CD14-positive monocyte (primary cell): ENCODE measurements at regions not wholly inside any gene's neighbourhood (a gene's known extent, or its start where the extent isn't known, plus 50 kb on each side); places are given as distances from the start of the nearest gene placed in this dataset.

Experiments
- DNase-seq, 3 donors: peaks; one replicate each; pipeline ENCODE4 v3.0.0-alpha.2; 2011 to 2022
- H2AFZ ChIP-seq: 2 replicates; pipeline ENCODE4 v1.6.0; 2012; ENCODE audit warnings: mild to moderate bottlenecking, low read depth, low read length, inconsistent platforms; ENCODE audit not compliant: insufficient read depth, poor library complexity, severe bottlenecking
- H3K27ac ChIP-seq, 2 donors: 1 replicate in 1 of 2; 2 replicates in 1 of 2; pipeline ENCODE4 v1.5.1; 2012 to 2013; ENCODE audit warnings: low read length in 2 of 2, control low read depth in 1 of 2, inconsistent platforms in 1 of 2, low read depth in 1 of 2, mild to moderate bottlenecking in 1 of 2
- H3K27me3 ChIP-seq, 2 donors: one replicate each; pipeline versions ENCODE4 v1.6.0 to v1.6.1; 2011 to 2013; ENCODE audit warnings: low read length in 2 of 2; ENCODE audit not compliant: control insufficient read depth in 2 of 2, insufficient read depth in 2 of 2
- H3K36me3 ChIP-seq, 2 donors: replicated peaks in 1 of 2; 1 replicate in 1 of 2; 2 replicates in 1 of 2; pipeline versions ENCODE4 v1.5.1 to v1.6.1; 2012 to 2013; ENCODE audit warnings: low read length in 2 of 2, control low read depth in 1 of 2, inconsistent platforms in 1 of 2, mild to moderate bottlenecking in 1 of 2; ENCODE audit not compliant: insufficient read depth in 2 of 2, control insufficient read depth in 1 of 2
- H3K4me1 ChIP-seq, 2 donors: 1 replicate in 1 of 2; 2 replicates in 1 of 2; pipeline versions ENCODE4 v1.5.1 to v1.6.1; 2012 to 2013; ENCODE audit warnings: low read length in 2 of 2, control low read depth in 1 of 2, inconsistent platforms in 1 of 2, mild to moderate bottlenecking in 1 of 2, moderate library complexity in 1 of 2; ENCODE audit not compliant: insufficient read depth in 2 of 2, control insufficient read depth in 1 of 2
- H3K4me2 ChIP-seq: replicated peaks from 2 replicates; pipeline ENCODE3; 2012; ENCODE audit warnings: low read length, moderate library complexity, mild to moderate bottlenecking; ENCODE audit not compliant: poor library complexity, severe bottlenecking; ENCODE audit errors: extremely low read depth
- H3K4me3 ChIP-seq, 3 experiments: fragments of 200-600 bp in 1 of 3; sonication (generic) in 1 of 3; replicated peaks in 1 of 3; 1 replicate in 2 of 3; 2 replicates in 1 of 3; pipeline ENCODE4 v1.5.1; 2011 to 2013; ENCODE audit warnings: low read length in 3 of 3, mild to moderate bottlenecking in 3 of 3, control low read depth in 2 of 3, low read depth in 2 of 3, inconsistent platforms in 1 of 3, moderate library complexity in 1 of 3
- H3K79me2 ChIP-seq: 2 replicates; pipeline ENCODE4 v1.6.0; 2012; ENCODE audit warnings: mild to moderate bottlenecking, control low read depth, inconsistent platforms, low read length, moderate library complexity; ENCODE audit not compliant: insufficient read depth
- H3K9ac ChIP-seq: 2 replicates; pipeline ENCODE4 v1.6.0; 2017; ENCODE audit warnings: low read length, mild to moderate bottlenecking; ENCODE audit not compliant: insufficient read depth, poor library complexity, severe bottlenecking
- H3K9me3 ChIP-seq, 2 donors: replicated peaks in 1 of 2; 1 replicate in 1 of 2; 2 replicates in 1 of 2; pipeline versions ENCODE4 v1.5.1 to v1.6.1; 2012 to 2013; ENCODE audit warnings: low read length in 2 of 2, control low read depth in 1 of 2; ENCODE audit not compliant: control insufficient read depth in 1 of 2, insufficient read depth in 1 of 2
- H4K20me1 ChIP-seq: 2 replicates; pipeline ENCODE4 v1.6.0; 2012; ENCODE audit warnings: mild to moderate bottlenecking, low read length, control low read depth, moderate library complexity; ENCODE audit not compliant: insufficient read depth
- H3K27ac Mint-ChIP-seq, 7 donors: one replicate each; pipeline ENCODE4 v1.8.0; 2020; ENCODE audit warnings: mild to moderate bottlenecking in 7 of 7, mixed read lengths in 7 of 7, moderate library complexity in 6 of 7, inconsistent platforms in 2 of 7
- H3K27me3 Mint-ChIP-seq, 3 donors: one replicate each; pipeline ENCODE4 v1.8.0; 2021 to 2022; ENCODE audit warnings: low read depth in 3 of 3, mild to moderate bottlenecking in 3 of 3, mixed read lengths in 3 of 3, moderate library complexity in 3 of 3, inconsistent platforms in 1 of 3
- H3K36me3 Mint-ChIP-seq, 2 donors: one replicate each; pipeline ENCODE4 v1.8.0; 2020; ENCODE audit warnings: mixed read lengths in 2 of 2, inconsistent platforms in 1 of 2, mild to moderate bottlenecking in 1 of 2
- H3K4me1 Mint-ChIP-seq: one replicate; pipeline ENCODE4 v1.8.0; 2020; ENCODE audit warnings: mild to moderate bottlenecking, mixed read lengths
- H3K4me3 Mint-ChIP-seq, 2 donors: one replicate each; pipeline ENCODE4 v1.8.0; 2020; ENCODE audit warnings: mild to moderate bottlenecking in 2 of 2, mixed read lengths in 2 of 2, moderate library complexity in 1 of 2
- H3K9me3 Mint-ChIP-seq, 7 donors: one replicate each; pipeline ENCODE4 v1.8.0; 2020 to 2022; ENCODE audit warnings: mixed read lengths in 7 of 7, mild to moderate bottlenecking in 6 of 7, moderate library complexity in 6 of 7, inconsistent platforms in 2 of 7
- WGBS: methylation state at CpG from one replicate; pipeline ENCODE4 v1.1.5; 2013; ENCODE audit warnings: missing lambda C conversion rate; ENCODE audit not compliant: insufficient coverage; 5-methylcytosine and 5-hydroxymethylcytosine counted together
- intact Hi-C, 2 donors: fragments of 100-400 bp; cut with micrococcal nuclease; formaldehyde crosslinking; loops; one replicate each; pipeline versions ENCODE4 v1.15.0 to v1.15.1; 2023
- TF ChIP-seq, protein P1 (sequence below): fragments of 200-600 bp; IDR thresholded peaks from one replicate; pipeline ENCODE4 v1.8.0; 2022; ENCODE audit warnings: antibody characterized with exemption, mild to moderate bottlenecking

DNA sequence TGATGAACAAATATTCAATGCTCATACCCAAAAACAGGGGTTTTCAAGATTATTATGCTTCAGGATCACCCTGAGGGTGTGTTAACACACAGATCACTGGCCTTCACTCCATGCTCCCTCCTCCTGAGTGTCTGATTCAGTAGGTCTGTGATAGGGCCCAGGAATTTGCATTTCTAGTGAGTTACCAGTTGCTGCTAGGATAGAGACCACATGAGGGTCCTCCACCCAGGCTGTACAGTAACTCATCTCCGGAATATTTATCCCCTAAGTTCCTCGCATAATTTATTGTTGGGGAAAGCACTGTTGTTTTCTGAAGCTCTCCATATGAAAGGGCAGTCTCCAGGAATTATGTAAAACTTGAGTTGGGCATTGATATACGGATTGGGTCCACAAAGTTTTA lies 1106.6 kb upstream of the B3GALT2 start:
- H3K4me3 ChIP-seq, result no peak overlapping the region
- Mint-ChIP-seq H3K36me3 (no peaks in the 10 kb centered on the region), H3K27me3 (peaks cover 0 to 2% (median 1%) of the 10 kb centered on the region in 3 donors), H3K4me3 (no peak overlapping the region), H3K4me1 (peaks cover 2% of the 10 kb centered on the region), H3K27ac (no peak overlapping the region), H3K9me3 (no peaks in the 10 kb centered on the region)
- intact Hi-C loops, result loop anchor here in 1 of 2 donors (10.0 kb wide), 1 partner anchor 1108 kb away; the partner anchor contains the start of gene B3GALT2
- DNase-seq, result no peak
- no peaks in the 10 kb centered on the region for H3K4me1 ChIP-seq
- TF ChIP-seq, protein P1, sequence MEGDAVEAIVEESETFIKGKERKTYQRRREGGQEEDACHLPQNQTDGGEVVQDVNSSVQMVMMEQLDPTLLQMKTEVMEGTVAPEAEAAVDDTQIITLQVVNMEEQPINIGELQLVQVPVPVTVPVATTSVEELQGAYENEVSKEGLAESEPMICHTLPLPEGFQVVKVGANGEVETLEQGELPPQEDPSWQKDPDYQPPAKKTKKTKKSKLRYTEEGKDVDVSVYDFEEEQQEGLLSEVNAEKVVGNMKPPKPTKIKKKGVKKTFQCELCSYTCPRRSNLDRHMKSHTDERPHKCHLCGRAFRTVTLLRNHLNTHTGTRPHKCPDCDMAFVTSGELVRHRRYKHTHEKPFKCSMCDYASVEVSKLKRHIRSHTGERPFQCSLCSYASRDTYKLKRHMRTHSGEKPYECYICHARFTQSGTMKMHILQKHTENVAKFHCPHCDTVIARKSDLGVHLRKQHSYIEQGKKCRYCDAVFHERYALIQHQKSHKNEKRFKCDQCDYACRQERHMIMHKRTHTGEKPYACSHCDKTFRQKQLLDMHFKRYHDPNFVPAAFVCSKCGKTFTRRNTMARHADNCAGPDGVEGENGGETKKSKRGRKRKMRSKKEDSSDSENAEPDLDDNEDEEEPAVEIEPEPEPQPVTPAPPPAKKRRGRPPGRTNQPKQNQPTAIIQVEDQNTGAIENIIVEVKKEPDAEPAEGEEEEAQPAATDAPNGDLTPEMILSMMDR, result no peak
- H3K27ac ChIP-seq, result no peak overlapping the region
- H2AFZ ChIP-seq, result no peak overlapping the region
- no CpG with 5 or more reads among the region's 3 CpGs for WGBS
- no peaks in the 10 kb centered on the region for H3K79me2 ChIP-seq
- no peak overlapping the region for H3K9ac ChIP-seq
- no peak overlapping the region for H3K4me2 ChIP-seq
- no peaks in the 10 kb centered on the region for H3K27me3 ChIP-seq
- H4K20me1 ChIP-seq, result no peaks in the 10 kb centered on the region
- H3K9me3 ChIP-seq, result no peaks in the 10 kb centered on the region
- H3K36me3 ChIP-seq, result no peaks in the 10 kb centered on the region

DNA sequence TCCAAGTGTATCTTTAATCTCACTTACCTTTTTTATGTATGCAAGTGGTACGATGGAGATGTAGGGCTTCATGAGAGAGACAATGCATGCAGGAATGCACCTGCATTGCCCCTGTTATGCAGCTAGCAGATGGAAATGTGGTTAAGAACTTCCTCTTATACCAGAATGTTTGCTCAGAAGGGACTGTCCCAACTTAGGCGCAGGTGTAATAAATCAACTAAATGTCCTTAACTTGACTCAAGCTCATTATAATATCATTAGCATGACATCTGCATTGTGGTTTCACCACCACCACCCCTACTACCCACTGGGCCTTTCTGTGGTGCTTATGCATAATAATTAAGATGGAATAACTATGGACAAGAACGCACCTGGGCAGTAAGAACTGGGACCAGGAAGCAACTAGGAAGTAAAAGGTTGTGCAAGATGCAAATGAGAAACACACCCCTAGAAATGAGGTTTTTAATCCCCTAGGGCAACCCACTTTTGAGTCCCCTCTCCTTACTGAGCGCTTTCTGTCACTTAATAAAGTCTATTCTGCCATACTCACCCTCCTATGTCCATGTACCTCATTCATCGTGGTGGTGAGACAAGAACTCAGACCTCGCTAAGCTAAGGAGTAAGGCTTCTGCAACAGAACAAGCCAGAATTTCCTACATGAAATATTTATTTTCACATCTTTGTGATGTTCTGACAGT lies 1103.3 kb upstream of the B3GALT2 start:
- Mint-ChIP-seq H3K4me1 (no peaks in the 10 kb centered on the region), H3K27me3 (peaks cover 0 to 2% (median 1%) of the 10 kb centered on the region in 3 donors), H3K27ac (no peak overlapping the region), H3K9me3 (peaks cover 0 to 3% (median 0%) of the 10 kb centered on the region in 7 donors), H3K4me3 (no peak overlapping the region), H3K36me3 (no peaks in the 10 kb centered on the region)
- intact Hi-C loops, result loop anchor here in 1 of 2 donors (10.0 kb wide), 1 partner anchor 1105 kb away; the partner anchor contains the start of gene B3GALT2
- Histone ChIP-seq H3K9ac (no peak overlapping the region), H3K36me3 (no peaks in the 10 kb centered on the region), H3K4me3 (no peak overlapping the region), H3K79me2 (no peaks in the 10 kb centered on the region), H4K20me1 (no peaks in the 10 kb centered on the region), H3K27me3 (no peaks in the 10 kb centered on the region), H3K27ac (no peak overlapping the region), H3K9me3 (no peaks in the 10 kb centered on the region), H3K4me2 (no peak overlapping the region), H3K4me1 (no peaks in the 10 kb centered on the region), H2AFZ (no peak overlapping the region)
- peak in 1 of 3 donors; percentile 5 for DNase-seq
- TF ChIP-seq, protein P1, result no peak
- 0% methylated on average over 1 of the region's 6 CpGs for WGBS
